K562 (cell line): ENCODE measurements at regions not wholly inside any gene's neighbourhood (a gene's known extent, or its start where the extent isn't known, plus 50 kb on each side); places are given as distances from the start of the nearest gene placed in this dataset.

Source experiments
- ATAC-seq: fragments of 200-7000 bp; cut with Tn5 transposase; 3 replicates; pipeline ENCODE4 v1.9.1; 2020; ENCODE audit warnings: moderate library complexity
- BruUV-seq: library from RNA; stranded (reverse); fragments of 400-500 nt; replicated peaks from 2 replicates; lab custom pipeline; 2021; lab: Mats Ljungman, UMichigan
- CTCF ChIA-PET: fragments of 300-600 bp; formaldehyde crosslinking; extraction: SDS; loops from one replicate; lab custom pipeline; 2021; ENCODE audit warnings: low intra/inter-chr PET ratio; lab: Yijun Ruan, JAX
- POLR2A ChIA-PET: fragments of 300-600, 350-650 bp; sonication (Branson Sonifier 250); formaldehyde crosslinking; extraction: SDS; loops from one replicate; lab custom pipeline; 2021; ENCODE audit warnings: antibody characterized with exemption, inconsistent platforms; lab: Yijun Ruan, JAX
- DNase-seq, 4 experiments: peaks; one replicate each; pipeline versions ENCODE4 v3.0.0 to v3.0.0-alpha.2; 2011 to 2018; ENCODE audit warnings: low spot score in 3 of 4, mixed read lengths in 3 of 4; ENCODE audit errors: extremely low read depth in 1 of 4
- FAIRE-seq: peaks from 2 replicates; lab custom pipeline; 2011; peaks lifted over from hg19 to GRCh38; lab: Jason Lieb, UNC
- H2AFZ ChIP-seq: 2 replicates; pipeline ENCODE4 v1.6.0; 2011; ENCODE audit warnings: low read depth, low read length, control low read depth, inconsistent platforms
- H3K27ac ChIP-seq: fragments of 200-600 bp; 3 replicates; pipeline ENCODE4 v1.8.0; 2011; ENCODE audit warnings: low read depth, mild to moderate bottlenecking, control low read depth, inconsistent platforms, low read length, moderate library complexity, mixed read lengths; ENCODE audit errors: extremely low read depth
- H3K27me3 ChIP-seq, 2 experiments: fragments of 300-600 bp in 1 of 2; 2 replicates in 1 of 2; 3 replicates in 1 of 2; pipeline versions ENCODE4 v1.6.0 to v1.8.0; 2011; ENCODE audit warnings: inconsistent platforms in 2 of 2, low read length in 2 of 2, mild to moderate bottlenecking in 1 of 2, mixed read lengths in 1 of 2, moderate library complexity in 1 of 2; ENCODE audit not compliant: control insufficient read depth in 2 of 2, insufficient read depth in 2 of 2
- H3K36me3 ChIP-seq: fragments of 300-600 bp; 3 replicates; pipeline ENCODE4 v1.8.0; 2011; ENCODE audit warnings: mild to moderate bottlenecking, low read length, inconsistent platforms; ENCODE audit not compliant: control insufficient read depth, insufficient read depth
- H3K4me1 ChIP-seq, 2 experiments: fragments of 200-600 bp in 1 of 2; replicated peaks in 1 of 2; 2 replicates in 1 of 2; 3 replicates in 1 of 2; pipeline versions ENCODE4 v1.5.1 to v1.8.0; 2011; ENCODE audit warnings: inconsistent platforms in 2 of 2, low read length in 2 of 2, mild to moderate bottlenecking in 1 of 2, mixed read lengths in 1 of 2, moderate library complexity in 1 of 2; ENCODE audit not compliant: control insufficient read depth in 2 of 2, insufficient read depth in 2 of 2
- H3K4me2 ChIP-seq: 2 replicates; pipeline ENCODE4 v1.6.1; 2011; ENCODE audit warnings: low read length, control low read depth, inconsistent platforms, mixed read lengths; ENCODE audit not compliant: insufficient read depth
- H3K4me3 ChIP-seq: fragments of 200-600 bp; sonication (generic), shearing (Covaris generic); 2 replicates; pipeline ENCODE4 v1.5.1; 2016; ENCODE audit warnings: control low read depth, inconsistent platforms
- H3K79me2 ChIP-seq: fragments of 200-600 bp; 3 replicates; pipeline ENCODE4 v1.8.0; 2011; ENCODE audit warnings: low read length, inconsistent platforms; ENCODE audit not compliant: control insufficient read depth, insufficient read depth
- H3K9ac ChIP-seq, 2 experiments: 2 replicates each; pipeline versions ENCODE4 v1.6.0 to v1.6.1; 2011; ENCODE audit warnings: low read depth in 2 of 2, low read length in 2 of 2, control low read depth in 1 of 2, inconsistent platforms in 1 of 2, mild to moderate bottlenecking in 1 of 2, mixed read lengths in 1 of 2; ENCODE audit not compliant: insufficient read depth in 1 of 2
- H3K9me1 ChIP-seq: one replicate; pipeline ENCODE4 v1.6.0; 2011; ENCODE audit warnings: inconsistent platforms, mild to moderate bottlenecking, low read length, moderate library complexity; ENCODE audit not compliant: control insufficient read depth, insufficient read depth
- H3K9me3 ChIP-seq: replicated peaks from 2 replicates; pipeline ENCODE4 v1.5.1; 2011; ENCODE audit warnings: low read depth, low read length, inconsistent platforms; ENCODE audit not compliant: control insufficient read depth, insufficient read depth
- H4K20me1 ChIP-seq: replicated peaks from 2 replicates; pipeline ENCODE4 v1.6.1; 2011; ENCODE audit warnings: low read length, inconsistent platforms, mixed read lengths; ENCODE audit not compliant: control insufficient read depth, insufficient read depth
- ARID1B ChIP-seq: fragments of 450-650 bp; IDR thresholded peaks from 2 replicates; pipeline ENCODE4 v1.6.1; 2016; ENCODE audit warnings: antibody characterized with exemption, mild to moderate bottlenecking, inconsistent platforms
- CTCFL ChIP-seq: IDR thresholded peaks from 2 replicates; pipeline ENCODE4 v1.6.1; 2011; ENCODE audit warnings: borderline replicate concordance, low read depth, mild to moderate bottlenecking, moderate library complexity, low read length; ENCODE audit not compliant: insufficient read depth, poor library complexity, severe bottlenecking
- KDM1A ChIP-seq, 2 experiments: fragments of 450-650 bp; IDR thresholded peaks; 2 replicates each; pipeline ENCODE4 v1.6.1; 2016; ENCODE audit warnings: mild to moderate bottlenecking in 2 of 2
- MBD2 ChIP-seq: sonication (generic); IDR thresholded peaks from 2 replicates; pipeline ENCODE4 v1.6.1; 2016; ENCODE audit warnings: low read depth, borderline replicate concordance
- MCM5 ChIP-seq: fragments of 450-650 bp; IDR thresholded peaks from 2 replicates; pipeline ENCODE4 v1.6.1; 2016; ENCODE audit warnings: low read depth
- MEIS2 ChIP-seq: fragments of 450-650 bp; IDR thresholded peaks from 2 replicates; pipeline ENCODE4 v1.6.1; 2014; ENCODE audit warnings: mild to moderate bottlenecking; ENCODE audit not compliant: partially characterized antibody
- SRSF1 ChIP-seq: fragments of 200-400 bp; formaldehyde crosslinking; IDR thresholded peaks from 2 replicates; pipeline ENCODE4 v1.6.1; 2017; ENCODE audit warnings: mild to moderate bottlenecking, low read depth, low read length, moderate library complexity
- ZBTB43 ChIP-seq: sonication (generic); formaldehyde crosslinking; IDR thresholded peaks from 2 replicates; pipeline ENCODE4 v1.8.0; 2023; ENCODE audit warnings: mild to moderate bottlenecking, missing genetic modification reagents
- ZMIZ1 ChIP-seq, 2 experiments: fragments of 150-350 bp in 1 of 2; IDR thresholded peaks; 2 replicates each; pipeline ENCODE4 v1.6.1; 2012 to 2016; ENCODE audit warnings: low read depth in 2 of 2, low read length in 2 of 2, mild to moderate bottlenecking in 1 of 2, moderate library complexity in 1 of 2
- WGBS: fragments of 100-300 bp; shearing (Covaris generic); methylation state at CpG from one replicate; pipeline ENCODE4 v1.1.6; 2016; ENCODE audit warnings: low coverage, mixed read lengths; ENCODE audit not compliant: insufficient coverage; ENCODE audit errors: missing lambda C conversion rate; 5-methylcytosine and 5-hydroxymethylcytosine counted together
- in situ Hi-C: fragments of 300-500 bp; cut with MboI; formaldehyde crosslinking; loops from 4 replicates; pipeline ENCODE4 v1.15.0; 2018; ENCODE audit warnings: inconsistent platforms, mixed read lengths
- intact Hi-C: fragments of 100-400 bp; cut with micrococcal nuclease; formaldehyde crosslinking; loops from 2 replicates; pipeline ENCODE4 v1.14.2; 2022

GRCh38 chrX:26606971-26607370 is 391.0 kb downstream of the MAGEB5 start (continued):
- no peak for TF ChIP-seq CTCFL

- intact Hi-C loops: no loop called here
- CTCF ChIA-PET: no interaction called here
These were observed 382.0 kb downstream of the MAGEB5 start for GRCh38 chrX:26597981-26598380.

More at GRCh38 chrX:26597981-26598380, 382.0 kb downstream of the MAGEB5 start:
- Histone ChIP-seq H3K4me1 (no peaks in the 10 kb centered on the region), H3K9me3 (no peaks in the 10 kb centered on the region), H3K36me3 (no peaks in the 10 kb centered on the region), H3K4me3 (no peak overlapping the region), H3K27me3 (no peaks in the 10 kb centered on the region), H3K9me1 (no peaks in the 10 kb centered on the region), H3K79me2 (no peaks in the 10 kb centered on the region), H3K27ac (no peak overlapping the region), H2AFZ (no peak overlapping the region), H3K9ac (no peak overlapping the region), H3K4me2 (no peak overlapping the region), H4K20me1 (no peaks in the 10 kb centered on the region)
- no peak for DNase-seq
- WGBS: 0% methylated on average over 2 of the region's 2 CpGs
- in situ Hi-C loops: no loop called here
- POLR2A ChIA-PET: no interaction called here
- no peak for ATAC-seq
- FAIRE-seq: no peak
- TF ChIP-seq ARID1B (no peak), SRSF1 (no peak), MEIS2 (no peak), ZBTB43 (CRISPR knock-in tag) (no peak), MBD2 (no peak), KDM1A (IDR thresholded peaks at IDR 0.05) (no peak), ZMIZ1 (IDR thresholded peaks at IDR 0.05; ENCODE audit: low read depth in 2 of 2, low read length in 2 of 2) (no peak), MCM5 (no peak)
- BruUV-seq: no TSS peak
